A673 (cell line): ENCODE measurements at regions not wholly inside any gene's neighbourhood (a gene's known extent, or its start where the extent isn't known, plus 50 kb on each side); places are given as distances from the start of the nearest gene placed in this dataset.

Experiments used
- BruUV-seq: library from RNA; stranded (reverse); fragments of 400-500 nt; replicated peaks from 2 replicates; lab custom pipeline; 2021; lab: Mats Ljungman, UMichigan
- CTCF ChIA-PET: fragments of 300-600 bp; sonication (Branson Sonifier 250); formaldehyde crosslinking; loops from one replicate; lab custom pipeline; 2022; ENCODE audit warnings: antibody characterized with exemption; lab: Charles Lee
- POLR2A ChIA-PET: fragments of 300-600 bp; sonication (Branson Sonifier 250); formaldehyde crosslinking; loops from one replicate; lab custom pipeline; 2022; ENCODE audit warnings: antibody characterized with exemption; ENCODE audit not compliant: low non-redundant PET; lab: Charles Lee
- DNase-seq: peaks from one replicate; pipeline ENCODE4 v3.0.0-alpha.2; 2015; ENCODE audit warnings: low spot score
- H3K27ac ChIP-seq: fragments of 200-600 bp; sonication (generic); 2 replicates; pipeline ENCODE4 v1.5.1; 2016; ENCODE audit warnings: mixed run types, low read depth, mild to moderate bottlenecking, mixed read lengths, antibody characterized with exemption, low read length; ENCODE audit not compliant: poor library complexity, severe bottlenecking
- H3K27me3 ChIP-seq: fragments of 200-600 bp; sonication (generic); replicated peaks from 2 replicates; pipeline ENCODE4 v1.6.1; 2017; ENCODE audit warnings: mixed run types, low read depth, mild to moderate bottlenecking, mixed read lengths, antibody characterized with exemption, low read length; ENCODE audit not compliant: insufficient read depth, poor library complexity
- H3K36me3 ChIP-seq: fragments of 200-600 bp; sonication (generic); 2 replicates; pipeline ENCODE4 v1.6.1; 2016; ENCODE audit warnings: mixed run types, mild to moderate bottlenecking, mixed read lengths, antibody characterized with exemption, low read length; ENCODE audit not compliant: insufficient read depth, poor library complexity, severe bottlenecking
- H3K4me1 ChIP-seq: fragments of 200-600 bp; sonication (generic); 2 replicates; pipeline ENCODE4 v1.6.1; 2017; ENCODE audit warnings: mixed run types, mild to moderate bottlenecking, mixed read lengths, antibody characterized with exemption, low read length; ENCODE audit not compliant: insufficient read depth, poor library complexity, severe bottlenecking
- H3K4me3 ChIP-seq: fragments of 200-600 bp; sonication (generic); 2 replicates; pipeline ENCODE4 v1.5.1; 2016; ENCODE audit warnings: low read depth, mixed run types, mild to moderate bottlenecking, mixed read lengths, low read length; ENCODE audit not compliant: poor library complexity, severe bottlenecking
- H3K9me3 ChIP-seq: fragments of 200-600 bp; sonication (generic); 2 replicates; pipeline ENCODE4 v1.6.1; 2016; ENCODE audit warnings: mixed run types, low read depth, mild to moderate bottlenecking, mixed read lengths, antibody characterized with exemption, low read length; ENCODE audit not compliant: poor library complexity, severe bottlenecking
- CTCF ChIP-seq: fragments of 300-800, 200-600 bp; sonication (generic); conservative IDR thresholded peaks from 2 replicates; pipeline ENCODE4 v1.5.1; 2017; ENCODE audit warnings: low read depth, mild to moderate bottlenecking, antibody characterized with exemption, low read length, moderate library complexity, mixed read lengths
- EZH2 ChIP-seq: fragments of 200-600 bp; sonication (generic); IDR thresholded peaks from 2 replicates; pipeline ENCODE4 v1.6.1; 2017; ENCODE audit warnings: borderline replicate concordance, low read depth, mild to moderate bottlenecking, mixed read lengths, antibody characterized with exemption, low read length; ENCODE audit not compliant: poor library complexity, severe bottlenecking
- intact Hi-C: fragments of 100-400 bp; cut with micrococcal nuclease; formaldehyde crosslinking; loops from one replicate; pipeline ENCODE4 v1.10.0; 2022; ENCODE audit not compliant: unreplicated experiment

GRCh38 chr2:223537115-223537514 is 65.0 kb downstream of the SCG2 start:
- intact Hi-C loops: no loop called here
- no peaks in the 10 kb centered on the region for H3K36me3 ChIP-seq
- no peak overlapping the region for H3K4me3 ChIP-seq
- H3K27me3 ChIP-seq: no peaks in the 10 kb centered on the region
- CTCF ChIA-PET: no interaction called here
- no TSS peak for BruUV-seq
- peaks cover 24% of the 10 kb centered on the region for H3K4me1 ChIP-seq
- H3K9me3 ChIP-seq: no peaks in the 10 kb centered on the region
- POLR2A ChIA-PET: no interaction called here
- DNase-seq: no peak
- no peak overlapping the region for H3K27ac ChIP-seq
- TF ChIP-seq CTCF: no peak

GRCh38 chr2:223537651-223538601 is 64.2 kb downstream of the SCG2 start:
- peak; percentile 60 for DNase-seq
- CTCF ChIA-PET: interaction anchor here (0.6 kb wide), 1 partner anchor 103 kb away, joined by 6 read pairs; no protein-coding TSS in a partner anchor
- Histone ChIP-seq H3K36me3 (no peaks in the 10 kb centered on the region), H3K4me3 (no peak overlapping the region), H3K4me1 (peaks cover 24% of the 10 kb centered on the region), H3K9me3 (no peaks in the 10 kb centered on the region), H3K27ac (peak overlapping the region; percentile 44), H3K27me3 (no peaks in the 10 kb centered on the region)
- POLR2A ChIA-PET: interaction anchor here (0.6 kb wide), 1 partner anchor 418 kb away, joined by 11 read pairs; no protein-coding TSS in a partner anchor
- TF ChIP-seq CTCF: no peak
- TF ChIP-seq EZH2: no peak
- intact Hi-C loops: no loop called here
- no TSS peak for BruUV-seq

GRCh38 chr2:223538920-223539440 is 63.2 kb downstream of the SCG2 start:
- H3K4me3 ChIP-seq: no peak overlapping the region

More at GRCh38 chr2:223538920-223539440, 63.2 kb downstream of the SCG2 start:
- no TSS peak for BruUV-seq
- H3K27ac ChIP-seq: peak overlapping the region; percentile 44
- ChIA-PET POLR2A (interaction anchor here (0.6 kb wide), 1 partner anchor 545 kb away, joined by 3 read pairs; no protein-coding TSS in a partner anchor), CTCF (no interaction called here)
- no peaks in the 10 kb centered on the region for H3K36me3 ChIP-seq
- intact Hi-C loops: no loop called here
- peak; percentile 18 for DNase-seq
- no peaks in the 10 kb centered on the region for H3K9me3 ChIP-seq
- peaks cover 24% of the 10 kb centered on the region for H3K4me1 ChIP-seq
- no peaks in the 10 kb centered on the region for H3K27me3 ChIP-seq
- TF ChIP-seq EZH2 (no peak), CTCF (no peak)
